ENCODE measurements at regions not wholly inside any gene's neighbourhood (a gene's known extent, or its start where the extent isn't known, plus 50 kb on each side); places are given as distances from the start of the nearest gene placed in this dataset.
"Not testable (repeated sequence)": the region's sequence is repeated elsewhere in the genome, so short reads cannot be mapped to it uniquely, and the experiment has no call there.

- not testable (repeated sequence) for H3K36me3 Mint-ChIP-seq, H3K27ac Mint-ChIP-seq, H3K4me3 Mint-ChIP-seq, H3K9me3 Mint-ChIP-seq, H3K27me3 Mint-ChIP-seq
- H3K4me1 Mint-ChIP-seq, result peaks cover 21 to 49% (median 29%) of the 10 kb centered on the region in 3 donors
Measured at GRCh38 chr10:33007731-33008381, 49.8 kb upstream of the ITGB1 start.
